Ovary (tissue), 7 donors: ENCODE measurements at regions not wholly inside any gene's neighbourhood (a gene's known extent, or its start where the extent isn't known, plus 50 kb on each side); places are given as distances from the start of the nearest gene placed in this dataset.

Experiments used
- DNase-seq, 5 donors: peaks; one replicate each; pipeline ENCODE4 v3.0.0-alpha.2; 2019 to 2020
- H3K27ac ChIP-seq, 2 donors: fragments of 200-600 bp; one replicate each; pipeline versions ENCODE4 v1.5.1 to v1.8.0; 2019 to 2022
- H3K27me3 ChIP-seq: fragments of 200-600 bp; one replicate; pipeline ENCODE4 v1.8.0; 2022
- H3K36me3 ChIP-seq: fragments of 200-600 bp; sonication (generic); one replicate; pipeline ENCODE4 v1.5.1; 2019
- H3K4me1 ChIP-seq: one replicate; pipeline ENCODE4 v1.8.1; 2013; ENCODE audit warnings: mild to moderate bottlenecking, moderate library complexity; ENCODE audit not compliant: insufficient read depth
- H3K4me3 ChIP-seq: fragments of 200-600 bp; sonication (generic); one replicate; pipeline ENCODE4 v1.5.1; 2017
- H3K9me3 ChIP-seq, 2 donors: fragments of 200-600 bp in 1 of 2; sonication (generic) in 1 of 2; one replicate each; pipeline versions ENCODE4 v1.5.1 to v1.8.1; 2013 to 2019; ENCODE audit warnings: mild to moderate bottlenecking in 1 of 2, moderate library complexity in 1 of 2
- CTCF ChIP-seq, 3 donors: fragments of 450-650 bp in 2 of 3; fragments of 200-600 bp in 1 of 3; IDR thresholded peaks; one replicate each; pipeline versions ENCODE4 v1.5.1 to v1.8.0; 2016 to 2022; ENCODE audit warnings: antibody characterized with exemption in 3 of 3, mild to moderate bottlenecking in 1 of 3
- EP300 ChIP-seq: sonication (generic); formaldehyde crosslinking; IDR thresholded peaks from one replicate; pipeline ENCODE4 v1.6.1; 2017; ENCODE audit warnings: antibody characterized with exemption
- POLR2A ChIP-seq: fragments of 450-650 bp; IDR thresholded peaks from one replicate; pipeline ENCODE4 v1.6.1; 2017; ENCODE audit warnings: antibody characterized with exemption, mild to moderate bottlenecking, moderate library complexity
- WGBS, 3 donors: extraction: QIAGEN DNeasy Blood & Tissue Kit in 1 of 3; methylation state at CpG; one replicate each; pipeline versions ENCODE4 v1.1.5 to v1.1.7; 2013 to 2017; 5-methylcytosine and 5-hydroxymethylcytosine counted together
- intact Hi-C, 4 donors: fragments of 100-400 bp; cut with DNase I; formaldehyde crosslinking; loops; one replicate each; pipeline versions ENCODE4 v1.11.0 to v1.15.1; 2022 to 2023
- donor health status: DM: no; HTN: no; CAD: no; lungs with moderate emphysema.
- donor health status: DM: no; HTN: no; CAD: no.
- donor health status: Bipolar disorder and iron deficiency.
- donor health status: DM: no; HTN: no; CAD: no.
- donor health status: DM: yes; HTN: yes; CAD: no.

DNA sequence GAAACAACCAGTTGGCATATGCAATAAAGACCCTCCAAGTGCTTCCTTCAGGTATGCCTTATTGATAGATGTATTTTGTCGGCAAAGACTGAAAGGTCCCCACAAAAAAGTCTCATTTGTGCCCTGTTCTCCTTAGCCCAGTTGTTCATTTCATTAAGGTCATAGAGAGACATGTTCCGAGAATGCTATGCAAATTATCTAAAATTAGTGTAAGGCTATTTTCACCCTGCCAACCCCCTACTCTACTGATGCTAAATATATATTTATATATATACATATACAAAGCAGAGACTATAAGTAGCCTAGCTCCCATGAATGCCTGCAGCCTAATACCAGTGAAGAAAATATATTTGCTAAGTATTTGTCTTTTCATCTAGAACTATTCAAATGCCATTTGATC is 96.7 kb upstream of the ADO start:
- no peaks in the 10 kb centered on the region for H3K9me3 ChIP-seq

GRCh38 chr10:62708569-62708968 is 96.0 kb upstream of the ADO start:
- WGBS, 3 donors = 1 to 10% (median 1%) methylated on average over 4 of the region's 4 CpGs
- H3K27me3 ChIP-seq = no peaks in the 10 kb centered on the region
- intact Hi-C loops = no loop called here

More for the DNA sequence above, 96.7 kb upstream of the ADO start:
- DNase-seq = no peak
- H3K27ac ChIP-seq = no peak overlapping the region
- intact Hi-C loops = no loop called here
- H3K36me3 ChIP-seq = no peaks in the 10 kb centered on the region
- 91 to 94% (median 92%) methylated on average over 2 of the region's 2 CpGs for WGBS, 3 donors
- H3K4me3 ChIP-seq = no peak overlapping the region
- no peaks in the 10 kb centered on the region for H3K4me1 ChIP-seq
- no peak for TF ChIP-seq CTCF (IDR thresholded peaks at IDR 0.05)
- TF ChIP-seq EP300 = no peak
- no peak for TF ChIP-seq POLR2A
- H3K27me3 ChIP-seq = no peaks in the 10 kb centered on the region

DNA sequence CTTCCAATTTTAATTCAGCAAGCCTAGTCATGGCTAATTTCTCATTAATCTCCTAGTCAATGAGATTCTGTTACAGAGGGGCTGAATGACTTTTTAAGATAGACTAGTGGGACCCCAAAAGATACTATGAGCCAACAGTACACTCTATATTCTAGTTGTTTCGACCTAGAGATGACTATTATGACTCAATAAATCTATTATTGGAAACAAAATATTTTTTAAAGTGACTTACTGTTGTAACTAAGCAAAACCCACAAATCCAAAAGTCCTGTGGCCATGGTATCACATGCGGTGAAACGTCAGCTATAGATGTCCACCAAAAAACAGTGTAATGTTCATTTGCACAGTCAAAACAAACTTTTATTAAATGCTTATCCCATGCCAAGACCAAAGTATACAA is 95.3 kb upstream of the ADO start:
- DNase-seq = no peak
- 77 to 84% (median 82%) methylated on average over 3 of the region's 3 CpGs for WGBS, 3 donors
- Histone ChIP-seq H3K27ac (no peak overlapping the region), H3K4me3 (no peak overlapping the region), H3K4me1 (no peaks in the 10 kb centered on the region), H3K27me3 (no peaks in the 10 kb centered on the region), H3K36me3 (no peaks in the 10 kb centered on the region), H3K9me3 (no peaks in the 10 kb centered on the region)
- intact Hi-C loops = no loop called here
- no peak for TF ChIP-seq POLR2A

More at GRCh38 chr10:62708569-62708968, 96.0 kb upstream of the ADO start:
- Histone ChIP-seq H3K36me3 (no peaks in the 10 kb centered on the region), H3K4me3 (no peak overlapping the region), H3K9me3 (no peaks in the 10 kb centered on the region), H3K4me1 (no peaks in the 10 kb centered on the region), H3K27ac (no peak overlapping the region)
- no peak for DNase-seq
- no peak for TF ChIP-seq EP300
- no peak for TF ChIP-seq CTCF (IDR thresholded peaks at IDR 0.05)
- TF ChIP-seq POLR2A = no peak

GRCh38 chr10:62710182-62710581 is 94.3 kb upstream of the ADO start:
- Histone ChIP-seq H3K4me3 (no peak overlapping the region), H3K36me3 (no peaks in the 10 kb centered on the region), H3K27me3 (no peaks in the 10 kb centered on the region), H3K27ac (no peak overlapping the region), H3K4me1 (no peaks in the 10 kb centered on the region), H3K9me3 (no peaks in the 10 kb centered on the region)
- DNase-seq = no peak
- intact Hi-C loops = no loop called here
- WGBS, 3 donors = 73 to 79% (median 76%) methylated on average over 4 of the region's 4 CpGs
- no peak for TF ChIP-seq POLR2A
- TF ChIP-seq EP300 = no peak
- no peak for TF ChIP-seq CTCF (IDR thresholded peaks at IDR 0.05)

DNA sequence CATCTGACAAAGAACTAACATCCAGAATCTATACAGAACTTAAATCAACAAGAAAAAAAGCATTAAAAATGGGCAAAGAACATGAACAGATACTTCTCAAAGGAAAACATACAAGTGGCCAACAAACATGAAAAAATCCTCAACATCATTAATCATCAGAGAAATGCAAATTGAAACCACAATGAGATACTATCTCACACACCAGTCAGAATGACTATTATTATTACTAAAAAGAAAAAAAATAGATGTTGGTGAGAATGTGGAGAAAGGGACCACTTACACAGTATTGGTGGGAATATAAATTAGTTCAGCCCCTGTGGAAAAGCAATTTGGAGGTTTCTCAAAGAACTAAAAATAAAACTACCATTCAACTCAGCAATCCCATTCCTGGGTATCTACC is 89.1 kb upstream of the ADO start:
- Histone ChIP-seq H3K27me3 (no peaks in the 10 kb centered on the region), H3K27ac (no peak overlapping the region), H3K36me3 (no peaks in the 10 kb centered on the region), H3K4me1 (no peaks in the 10 kb centered on the region), H3K9me3 (no peaks in the 10 kb centered on the region), H3K4me3 (no peak overlapping the region)
- TF ChIP-seq CTCF (IDR thresholded peaks at IDR 0.05) = no peak
- no peak for TF ChIP-seq POLR2A
- TF ChIP-seq EP300 = no peak
- intact Hi-C loops = no loop called here
- no peak for DNase-seq
